ENCODE measurements at regions not wholly inside any gene's neighbourhood (a gene's known extent, or its start where the extent isn't known, plus 50 kb on each side); places are given as distances from the start of the nearest gene placed in this dataset.

GRCh38 chr14:97491697-97492096 is 694.5 kb downstream of the VRK1 start:
- TF ChIP-seq CTCF (IDR thresholded peaks at IDR 0.05) (no peak), ZFX (IDR thresholded peaks at IDR 0.05; ENCODE audit: borderline replicate concordance) (no peak)
